Activated CD8-positive, alpha-beta memory T cell treated with anti-CD3 and anti-CD28 coated beads for 24 hours (primary cell): ENCODE measurements at regions not wholly inside any gene's neighbourhood (a gene's known extent, or its start where the extent isn't known, plus 50 kb on each side); places are given as distances from the start of the nearest gene placed in this dataset.

Experiments used
- DNase-seq: peaks from one replicate; pipeline ENCODE4 v3.0.0-alpha.2; 2020

DNA sequence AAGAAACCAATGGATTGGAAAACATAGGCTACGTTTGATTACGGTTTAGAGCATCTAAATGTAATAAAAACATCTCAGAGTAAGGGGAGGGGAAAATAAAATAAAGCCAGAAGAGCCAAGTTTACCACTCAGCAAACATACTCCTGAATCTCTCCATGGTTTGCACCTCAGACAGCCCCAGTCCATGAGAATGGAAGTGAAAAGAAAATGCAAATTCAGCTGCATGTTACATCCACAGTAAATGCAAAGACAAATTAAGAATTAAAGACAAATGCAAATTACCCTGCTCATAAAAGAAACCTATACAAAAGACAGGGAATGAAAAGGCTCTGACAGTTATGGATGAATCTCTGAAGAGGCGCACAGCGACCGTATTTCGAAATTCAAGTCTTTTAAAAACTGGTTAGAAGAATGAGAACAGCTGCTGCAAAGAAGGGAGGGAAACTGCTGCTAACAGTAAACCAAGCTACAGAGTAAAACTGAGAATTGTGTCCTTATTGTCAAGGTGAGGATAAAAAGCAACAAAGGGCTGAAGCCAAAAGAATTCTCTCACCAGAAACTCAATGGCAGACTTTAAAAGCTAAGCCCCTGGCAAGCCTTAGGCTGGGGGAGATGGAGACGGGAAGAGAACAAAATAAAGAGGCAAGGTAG lies 197.9 kb upstream of the ACVR2A start:
- no peak for DNase-seq

DNA sequence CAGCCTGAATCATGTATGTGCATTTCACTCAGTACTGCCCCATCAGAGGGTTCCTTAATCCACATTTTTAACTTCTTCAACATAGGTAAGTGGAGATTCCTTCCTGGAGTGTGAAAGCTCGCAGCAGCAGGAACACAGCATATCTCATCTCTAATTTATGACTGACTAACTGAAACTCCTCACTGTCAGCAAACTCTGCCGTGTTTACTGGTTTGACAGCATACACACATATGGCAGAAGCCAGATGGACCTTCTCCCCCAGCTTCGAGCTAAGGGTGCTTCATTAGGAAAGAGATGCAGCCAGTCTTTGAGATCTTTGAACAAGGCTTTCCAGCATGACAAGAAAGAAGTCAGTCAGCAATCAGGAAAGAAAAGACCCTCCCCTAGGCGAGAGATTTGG lies 200.3 kb upstream of the ACVR2A start:
- no peak for DNase-seq

GRCh38 chr2:147642765-147643164 lies 202.1 kb upstream of the ACVR2A start:
- no peak for DNase-seq

GRCh38 chr2:147641651-147642050 lies 203.2 kb upstream of the ACVR2A start:
- no peak for DNase-seq

- DNase-seq: no peak
These were observed 204.9 kb upstream of the ACVR2A start for GRCh38 chr2:147639891-147640290.

GRCh38 chr2:147639386-147639785 lies 205.4 kb upstream of the ACVR2A start:
- no peak for DNase-seq

- no peak for DNase-seq
These were observed 207.9 kb upstream of the ACVR2A start for GRCh38 chr2:147636886-147637285.

GRCh38 chr2:147636238-147636882 lies 208.5 kb upstream of the ACVR2A start:
- DNase-seq: no peak

DNA sequence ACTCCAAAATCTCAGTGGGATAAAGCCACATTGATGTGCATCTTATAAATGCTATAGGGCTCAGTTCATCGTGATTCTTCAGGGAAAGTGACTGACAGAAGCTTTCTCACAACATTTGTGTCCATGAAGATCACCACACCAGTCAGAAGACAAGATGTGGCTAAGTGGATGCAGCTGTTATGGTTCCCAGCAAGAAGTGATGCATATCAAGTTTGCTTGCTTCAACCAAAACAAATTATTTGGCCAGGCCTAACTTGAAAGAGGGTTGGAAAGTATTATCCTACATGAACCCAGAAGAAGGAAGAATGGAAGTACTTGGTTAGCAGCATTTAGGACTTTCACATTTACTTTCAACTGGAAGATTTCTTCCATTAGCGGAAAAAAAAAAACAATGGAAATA lies 210.0 kb upstream of the ACVR2A start:
- no peak for DNase-seq

DNA sequence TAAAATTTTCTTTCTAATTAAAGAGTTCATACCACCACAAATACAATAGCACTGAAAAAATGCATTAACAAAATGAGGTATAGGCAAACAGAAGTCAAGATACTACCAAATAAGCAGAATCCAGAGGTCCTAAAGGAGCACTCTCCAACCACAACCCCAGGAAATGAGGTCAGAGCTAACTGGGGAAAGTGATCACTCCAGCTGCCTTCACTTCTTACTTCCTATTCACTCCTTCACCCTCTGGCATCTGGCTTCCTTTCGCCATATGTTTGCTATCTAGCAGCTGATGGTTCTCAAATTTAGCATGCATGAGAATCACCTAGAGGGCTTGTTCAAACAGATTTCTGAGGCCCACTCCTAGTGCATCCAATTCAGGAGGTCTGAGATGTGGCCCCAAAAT lies 212.6 kb upstream of the ACVR2A start:
- no peak for DNase-seq

GRCh38 chr2:147631294-147631693 lies 213.5 kb upstream of the ACVR2A start:
- DNase-seq: no peak

GRCh38 chr2:147630585-147630984 lies 214.2 kb upstream of the ACVR2A start:
- no peak for DNase-seq

DNA sequence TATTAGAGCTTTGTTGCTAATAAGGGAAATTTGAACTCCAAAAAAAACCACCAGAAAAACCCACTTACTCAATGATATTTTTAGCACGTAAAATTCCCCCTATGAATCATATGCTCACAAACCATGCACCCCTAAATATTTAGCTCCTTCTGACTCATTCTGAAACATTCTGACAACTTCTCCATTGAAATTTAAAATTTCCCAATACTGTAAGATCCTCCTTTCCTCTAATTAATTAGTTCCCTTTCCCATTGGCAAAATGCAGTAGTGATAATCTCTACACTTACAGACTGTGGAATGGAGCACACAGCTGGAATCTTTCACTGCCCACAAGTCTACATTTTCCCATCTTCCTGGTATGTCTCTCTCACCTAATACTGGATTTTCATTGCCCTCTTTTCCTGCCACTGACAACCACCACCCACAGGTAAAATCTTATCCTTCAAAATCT lies 215.8 kb upstream of the ACVR2A start:
- DNase-seq: no peak

DNA sequence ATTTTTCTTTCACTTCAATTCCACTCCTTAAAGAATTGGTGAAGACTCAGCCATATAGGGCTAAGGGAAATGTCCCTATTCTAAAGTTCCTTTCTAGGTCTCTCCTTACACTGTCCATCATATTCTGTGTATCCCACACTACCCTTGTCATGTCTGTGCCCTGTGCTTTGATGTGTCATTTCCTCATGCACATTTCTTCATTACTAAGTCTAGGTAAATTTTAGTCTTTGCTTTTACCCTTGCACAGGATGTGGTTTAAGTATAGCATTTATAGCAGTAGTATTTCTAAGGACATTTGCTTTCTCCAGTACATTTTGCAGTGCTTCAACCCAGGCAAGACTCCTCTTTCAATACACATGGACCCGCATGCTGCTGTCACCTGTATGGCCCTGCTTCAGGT lies 221.5 kb upstream of the ACVR2A start:
- no peak for DNase-seq

- DNase-seq: no peak
These were observed 223.1 kb upstream of the ACVR2A start for GRCh38 chr2:147621656-147622197.

- DNase-seq: no peak
These were observed 225.0 kb upstream of the ACVR2A start for GRCh38 chr2:147619808-147620207.

GRCh38 chr2:147615726-147616125 lies 229.1 kb upstream of the ACVR2A start:
- no peak for DNase-seq

DNA sequence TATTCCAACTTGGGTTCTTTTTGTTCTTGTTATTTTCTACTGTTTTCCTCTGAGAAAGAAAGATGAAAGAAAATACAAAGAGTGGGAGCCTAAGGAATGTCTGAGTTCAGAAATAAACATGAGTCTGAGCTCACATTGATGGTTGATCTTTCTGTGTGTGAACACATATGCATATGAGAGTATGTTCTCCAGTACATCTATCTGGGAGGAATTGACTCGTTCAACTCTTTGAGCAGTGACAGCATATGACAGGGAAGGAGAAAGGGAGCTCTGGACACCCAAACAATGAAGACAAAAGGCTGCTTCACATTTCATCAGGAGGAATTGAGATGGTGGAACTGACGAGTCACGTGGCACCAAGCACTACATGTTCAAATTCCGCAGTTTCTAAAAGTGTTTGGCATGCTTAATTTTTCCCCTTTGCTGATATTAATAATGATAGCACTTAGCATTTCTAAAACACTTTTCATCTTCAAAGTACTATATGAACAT lies 229.8 kb upstream of the ACVR2A start:
- no peak for DNase-seq

GRCh38 chr2:147614471-147614870 lies 230.4 kb upstream of the ACVR2A start:
- no peak for DNase-seq

DNA sequence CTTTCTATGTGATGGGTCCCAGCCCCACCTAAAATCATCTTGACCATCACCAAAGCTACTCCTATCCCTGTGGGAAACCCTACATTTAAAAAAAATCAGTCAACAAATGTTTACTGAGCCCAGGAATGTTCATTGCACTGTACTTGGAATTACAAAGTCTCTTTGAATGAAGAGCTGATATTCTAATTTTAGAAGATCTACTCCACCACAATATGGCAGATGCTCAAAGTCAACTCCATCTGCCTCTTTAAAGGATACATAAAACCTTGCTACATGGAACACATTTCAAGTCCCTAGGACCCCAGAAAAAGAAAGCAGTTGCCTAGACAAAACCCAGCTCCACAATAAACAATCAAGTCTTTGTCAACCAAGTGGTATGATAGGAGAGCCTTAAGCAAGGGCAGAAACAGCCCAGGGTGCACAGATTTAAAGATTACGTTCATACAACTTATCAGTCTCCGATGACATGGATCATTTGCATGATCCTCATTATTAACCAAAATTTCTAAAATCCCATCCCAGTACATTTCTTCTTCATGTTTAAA lies 234.3 kb upstream of the ACVR2A start:
- no peak for DNase-seq

- DNase-seq: no peak
These were observed 235.5 kb upstream of the ACVR2A start for GRCh38 chr2:147609301-147609700.

- DNase-seq: no peak
These were observed 237.4 kb upstream of the ACVR2A start for GRCh38 chr2:147607379-147607778.

- no peak for DNase-seq
These were observed 241.0 kb upstream of the ACVR2A start for GRCh38 chr2:147603876-147604275.

GRCh38 chr2:147603447-147603846 lies 241.4 kb upstream of the ACVR2A start:
- DNase-seq: no peak
